H1 (cell line): ENCODE measurements at regions not wholly inside any gene's neighbourhood (a gene's known extent, or its start where the extent isn't known, plus 50 kb on each side); places are given as distances from the start of the nearest gene placed in this dataset.
A peak's percentile ranks its signal among the peaks of the same experiment; 100 is the strongest.

ENCODE experiments used
- CTCF ChIA-PET: fragments of 300-600 bp; sonication (Branson Sonifier 250); formaldehyde crosslinking; loops from one replicate; lab custom pipeline; 2021; ENCODE audit not compliant: partially characterized antibody; lab: Charles Lee
- POLR2A ChIA-PET: fragments of 300-600 bp; sonication (Branson Sonifier 250); formaldehyde crosslinking; loops from one replicate; lab custom pipeline; 2021; ENCODE audit warnings: inconsistent platforms; ENCODE audit not compliant: partially characterized antibody; lab: Charles Lee
- DNase-seq, 2 experiments: peaks; one replicate each; pipeline versions ENCODE4 v3.0.0 to v3.0.0-alpha.2; 2010 to 2022; ENCODE audit warnings: low spot score in 2 of 2, low read depth in 1 of 2, mixed read lengths in 1 of 2
- FAIRE-seq: peaks from 2 replicates; lab custom pipeline; 2011; peaks lifted over from hg19 to GRCh38; lab: Jason Lieb, UNC
- H2AFZ ChIP-seq: 2 replicates; pipeline ENCODE4 v1.8.1; 2012; ENCODE audit warnings: low read length, inconsistent platforms
- H2AK5ac ChIP-seq: 2 replicates; pipeline ENCODE4 v1.6.1; 2013; ENCODE audit warnings: low read depth, low read length
- H2BK120ac ChIP-seq: replicated peaks from 2 replicates; pipeline ENCODE3; 2013; ENCODE audit warnings: low read depth, low read length, inconsistent platforms
- H2BK12ac ChIP-seq: 2 replicates; pipeline ENCODE4 v1.6.1; 2013; ENCODE audit warnings: low read depth, low read length
- H2BK15ac ChIP-seq: 2 replicates; pipeline ENCODE4 v1.6.1; 2013; ENCODE audit warnings: low read length
- H2BK20ac ChIP-seq: 2 replicates; pipeline ENCODE4 v1.6.1; 2013; ENCODE audit warnings: low read length
- H2BK5ac ChIP-seq: 2 replicates; pipeline ENCODE4 v1.6.1; 2013; ENCODE audit warnings: low read depth, low read length
- H3K14ac ChIP-seq: 2 replicates; pipeline ENCODE4 v1.6.1; 2013; ENCODE audit warnings: inconsistent platforms; ENCODE audit not compliant: insufficient read length
- H3K18ac ChIP-seq: 2 replicates; pipeline ENCODE4 v1.6.1; 2013; ENCODE audit warnings: low read length; ENCODE audit errors: extremely low read depth
- H3K23ac ChIP-seq: 2 replicates; pipeline ENCODE4 v1.6.1; 2013; ENCODE audit warnings: inconsistent platforms; ENCODE audit not compliant: insufficient read length
- H3K23me2 ChIP-seq: 2 replicates; pipeline ENCODE4 v1.6.1; 2013; ENCODE audit warnings: low read depth, low read length
- H3K27ac ChIP-seq: 2 replicates; pipeline ENCODE4 v1.6.1; 2011; ENCODE audit warnings: low read depth, low read length, inconsistent platforms
- H3K27me3 ChIP-seq, 4 experiments: replicated peaks in 1 of 4; 1 replicate in 1 of 4; 2 replicates in 3 of 4; pipeline versions ENCODE4 v1.6.1 to v1.8.1; 2011 to 2013; ENCODE audit warnings: low read length in 3 of 4, mild to moderate bottlenecking in 3 of 4, inconsistent platforms in 2 of 4, mixed read lengths in 2 of 4, moderate library complexity in 1 of 4; ENCODE audit not compliant: control insufficient read depth in 3 of 4, insufficient read depth in 3 of 4; ENCODE audit errors: extremely low read depth in 1 of 4
- H3K36me3 ChIP-seq, 4 experiments: 2 replicates each; pipeline versions ENCODE4 v1.6.1 to v1.8.1; 2011 to 2013; ENCODE audit warnings: mild to moderate bottlenecking in 4 of 4, low read length in 3 of 4, moderate library complexity in 2 of 4, control low read depth in 1 of 4, inconsistent platforms in 1 of 4; ENCODE audit not compliant: insufficient read depth in 4 of 4, control insufficient read depth in 2 of 4
- H3K4ac ChIP-seq: replicated peaks from 2 replicates; pipeline ENCODE3; 2013; ENCODE audit warnings: low read length, low read depth, mixed read lengths, inconsistent platforms; ENCODE audit not compliant: insufficient read length
- H3K4me1 ChIP-seq, 4 experiments: replicated peaks in 1 of 4; 1 replicate in 1 of 4; 2 replicates in 3 of 4; pipeline versions ENCODE4 v1.6.1 to v1.8.1; 2011 to 2013; ENCODE audit warnings: low read length in 3 of 4, inconsistent platforms in 2 of 4, mixed read lengths in 1 of 4; ENCODE audit not compliant: insufficient read depth in 4 of 4, control insufficient read depth in 3 of 4
- H3K4me2 ChIP-seq, 2 experiments: 2 replicates each; pipeline versions ENCODE4 v1.6.1 to v1.8.1; 2011 to 2013; ENCODE audit warnings: low read depth in 2 of 2, low read length in 2 of 2, control low read depth in 1 of 2, inconsistent platforms in 1 of 2, mild to moderate bottlenecking in 1 of 2; ENCODE audit not compliant: insufficient read depth in 1 of 2
- H3K4me3 ChIP-seq, 4 experiments: fragments of 200-600, 300-600 bp in 1 of 4; sonication (generic), shearing (Covaris generic), sonication (Bioruptor Twin) in 1 of 4; 2 replicates each; pipeline versions ENCODE4 v1.5.1 to v1.8.1; 2011 to 2016; ENCODE audit warnings: low read length in 4 of 4, low read depth in 3 of 4, control low read depth in 2 of 4, inconsistent platforms in 2 of 4, mild to moderate bottlenecking in 2 of 4, mixed read lengths in 1 of 4, moderate library complexity in 1 of 4; ENCODE audit not compliant: insufficient read depth in 2 of 4; ENCODE audit errors: extremely low read depth in 1 of 4
- H3K56ac ChIP-seq: replicated peaks from 2 replicates; pipeline ENCODE3; 2013; ENCODE audit warnings: low read depth, mild to moderate bottlenecking, mixed read lengths, low read length, inconsistent platforms; ENCODE audit not compliant: insufficient read length
- H3K79me1 ChIP-seq: 2 replicates; pipeline ENCODE4 v1.6.1; 2013; ENCODE audit warnings: low read depth, low read length, control low read depth
- H3K79me2 ChIP-seq, 2 experiments: 2 replicates each; pipeline versions ENCODE4 v1.6.1 to v1.8.1; 2012 to 2013; ENCODE audit warnings: low read length in 2 of 2, mild to moderate bottlenecking in 2 of 2, inconsistent platforms in 1 of 2; ENCODE audit not compliant: insufficient read depth in 2 of 2, control insufficient read depth in 1 of 2
- H3K9ac ChIP-seq, 4 experiments: replicated peaks in 1 of 4; 1 replicate in 1 of 4; 2 replicates in 3 of 4; pipeline versions ENCODE4 v1.6.1 to v1.8.1; 2011 to 2013; ENCODE audit warnings: low read depth in 3 of 4, low read length in 3 of 4, control low read depth in 2 of 4, mild to moderate bottlenecking in 2 of 4, moderate library complexity in 2 of 4, inconsistent platforms in 1 of 4; ENCODE audit errors: extremely low read depth in 1 of 4
- H3K9me3 ChIP-seq, 2 experiments: 2 replicates each; pipeline versions ENCODE4 v1.6.1 to v1.8.1; 2012 to 2013; ENCODE audit warnings: mild to moderate bottlenecking in 2 of 2, moderate library complexity in 2 of 2, control low read depth in 1 of 2, inconsistent platforms in 1 of 2, low read depth in 1 of 2, low read length in 1 of 2, mixed read lengths in 1 of 2; ENCODE audit not compliant: insufficient read depth in 2 of 2
- H4K20me1 ChIP-seq, 2 experiments: replicated peaks in 1 of 2; 2 replicates each; pipeline versions ENCODE3 to v1.8.1; 2011 to 2013; ENCODE audit warnings: inconsistent platforms in 2 of 2, low read length in 2 of 2, mild to moderate bottlenecking in 1 of 2; ENCODE audit not compliant: insufficient read depth in 2 of 2, control insufficient read depth in 1 of 2
- H4K5ac ChIP-seq: 2 replicates; pipeline ENCODE4 v1.6.1; 2013; ENCODE audit warnings: low read length, low read depth, mixed read lengths, inconsistent platforms; ENCODE audit not compliant: insufficient read length
- H4K8ac ChIP-seq: 2 replicates; pipeline ENCODE4 v1.8.0; 2013; ENCODE audit warnings: mild to moderate bottlenecking, moderate library complexity, low read length, inconsistent platforms; ENCODE audit not compliant: insufficient read depth; ENCODE audit errors: extremely low read depth
- H4K91ac ChIP-seq: replicated peaks from 2 replicates; pipeline ENCODE3; 2013; ENCODE audit warnings: low read length, mixed read lengths, inconsistent platforms; ENCODE audit not compliant: insufficient read length
- ASH2L ChIP-seq: fragments of 200-600, 300-600 bp; sonication (generic); IDR thresholded peaks from one replicate; pipeline ENCODE4 v1.7.1; 2017; ENCODE audit warnings: low read length
- BCL11A ChIP-seq, 2 experiments: IDR thresholded peaks; one replicate each; pipeline ENCODE4 v1.6.1; 2011; ENCODE audit warnings: low read depth in 2 of 2, low read length in 2 of 2, mild to moderate bottlenecking in 2 of 2
- CBX5 ChIP-seq: fragments of 300-800, 300-1000 bp; sonication (generic); IDR thresholded peaks from 2 replicates; pipeline ENCODE4 v1.7.1; 2016; ENCODE audit warnings: antibody characterized with exemption, low read length, low read depth
- CBX8 ChIP-seq: fragments of 300-800, 300-1000 bp; sonication (generic); IDR thresholded peaks from 2 replicates; pipeline ENCODE4 v1.7.1; 2016; ENCODE audit warnings: low read depth, low read length, borderline replicate concordance
- CEBPB ChIP-seq: IDR thresholded peaks from 2 replicates; pipeline ENCODE4 v1.6.1; 2012; ENCODE audit warnings: low read depth, low read length
- E2F6 ChIP-seq: IDR thresholded peaks from 2 replicates; pipeline ENCODE4 v1.6.1; 2012; ENCODE audit warnings: inconsistent platforms
- HDAC2 ChIP-seq, 2 experiments: fragments of 300-600 bp in 1 of 2; sonication (generic) in 1 of 2; IDR thresholded peaks; 2 replicates each; pipeline ENCODE4 v1.6.1; 2011 to 2012; ENCODE audit warnings: low read depth in 2 of 2, low read length in 2 of 2, mild to moderate bottlenecking in 2 of 2, moderate library complexity in 2 of 2, borderline replicate concordance in 1 of 2, inconsistent platforms in 1 of 2
- KDM4A ChIP-seq: IDR thresholded peaks from one replicate; pipeline ENCODE4 v1.7.1; 2012; ENCODE audit warnings: low read depth, mild to moderate bottlenecking, moderate library complexity, low read length, inconsistent platforms; ENCODE audit not compliant: severe bottlenecking
- MAX ChIP-seq: IDR thresholded peaks from 2 replicates; pipeline ENCODE4 v1.6.1; 2012; ENCODE audit warnings: inconsistent platforms
- POLR2A ChIP-seq, 2 experiments: IDR thresholded peaks; 1 replicate in 1 of 2; 2 replicates in 1 of 2; pipeline ENCODE4 v1.6.1; 2011; ENCODE audit warnings: low read depth in 2 of 2, low read length in 2 of 2, mild to moderate bottlenecking in 2 of 2; ENCODE audit errors: control extremely low read depth in 1 of 2
- POLR2AphosphoS5 ChIP-seq: IDR thresholded peaks from 2 replicates; pipeline ENCODE4 v1.6.1; 2011; ENCODE audit warnings: low read depth, low read length
- SIN3A ChIP-seq, 2 experiments: IDR thresholded peaks in 1 of 2; conservative IDR thresholded peaks in 1 of 2; 2 replicates each; pipeline ENCODE4 v1.6.1; 2011 to 2012; ENCODE audit warnings: low read length in 2 of 2, improper control_type of control experiment in 1 of 2, low read depth in 1 of 2, mild to moderate bottlenecking in 1 of 2
- SIX5 ChIP-seq: IDR thresholded peaks from 2 replicates; pipeline ENCODE4 v1.6.1; 2011; ENCODE audit warnings: mild to moderate bottlenecking, low read depth, low read length
- SRF ChIP-seq: IDR thresholded peaks from 2 replicates; pipeline ENCODE4 v1.6.1; 2011; ENCODE audit warnings: mild to moderate bottlenecking, low read depth, low read length, moderate library complexity
- WGBS, 2 experiments: shearing (Covaris generic) in 1 of 2; methylation state at CpG; one replicate each; pipeline versions ENCODE4 v1.1.6 to v1.1.7; 2013 to 2015; ENCODE audit warnings: low lambda C conversion rate in 2 of 2, mixed read lengths in 2 of 2, inconsistent platforms in 1 of 2, low coverage in 1 of 2, missing lambda C conversion rate in 1 of 2; ENCODE audit not compliant: insufficient replicate concordance in 2 of 2, insufficient coverage in 1 of 2, insufficient read length in 1 of 2; ENCODE audit errors: extremely low coverage in 1 of 2, missing lambda C conversion rate in 1 of 2; 5-methylcytosine and 5-hydroxymethylcytosine counted together

- no peak overlapping the region for H2AK5ac ChIP-seq
- H3K79me1 ChIP-seq: no peaks in the 10 kb centered on the region
- H3K23ac ChIP-seq: no peak overlapping the region
- no peak for DNase-seq
- ChIA-PET POLR2A (no interaction called here), CTCF (interaction anchor here (1.0 kb wide), 1 partner anchor 113 kb away, joined by 3 read pairs; no protein-coding TSS in a partner anchor)
- H3K4me2 ChIP-seq: no peak overlapping the region
- H3K4me3 ChIP-seq: no peak overlapping the region
- no peaks in the 10 kb centered on the region for H3K27me3 ChIP-seq
- H3K9me3 ChIP-seq: no peaks in the 10 kb centered on the region
- peak overlapping the region; percentile 12; the same call in 1 of the 2 replicates for H2AFZ ChIP-seq
- no peaks in the 10 kb centered on the region for H3K79me2 ChIP-seq
- H3K4ac ChIP-seq: no peak overlapping the region
- no peaks in the 10 kb centered on the region for H3K23me2 ChIP-seq
- H3K9ac ChIP-seq: no peak overlapping the region
- no peak overlapping the region for H3K18ac ChIP-seq
- H2BK15ac ChIP-seq: no peak overlapping the region
- no peaks in the 10 kb centered on the region for H3K36me3 ChIP-seq
- H3K56ac ChIP-seq: no peak overlapping the region
- no peak for FAIRE-seq
- no peaks in the 10 kb centered on the region for H3K4me1 ChIP-seq
- H2BK5ac ChIP-seq: no peak overlapping the region
- no peak overlapping the region for H2BK120ac ChIP-seq
- no peak overlapping the region for H4K91ac ChIP-seq
- H4K20me1 ChIP-seq: no peaks in the 10 kb centered on the region
- no peak overlapping the region for H2BK12ac ChIP-seq
- no peak overlapping the region for H3K27ac ChIP-seq
- no peak overlapping the region for H4K5ac ChIP-seq
- no peak overlapping the region for H4K8ac ChIP-seq
- 78% methylated on average over 1 of the region's 1 CpG; no CpG with 5 or more reads in 1 of the 2 experiments for WGBS, 2 experiments
- no peak overlapping the region for H2BK20ac ChIP-seq
- no peak overlapping the region for H3K14ac ChIP-seq
- TF ChIP-seq POLR2AphosphoS5: no peak
- no peak for TF ChIP-seq POLR2A (IDR thresholded peaks at IDR 0.05; ENCODE audit: control extremely low read depth in 1 of 2, low read depth in 2 of 2, low read length in 2 of 2)
- TF ChIP-seq HDAC2 (IDR thresholded peaks at IDR 0.05; ENCODE audit: borderline replicate concordance in 1 of 2, low read depth in 2 of 2, low read length in 2 of 2): no peak
- no peak for TF ChIP-seq CBX5
- TF ChIP-seq CBX8: no peak
- no peak for TF ChIP-seq SIX5
- TF ChIP-seq BCL11A (IDR thresholded peaks at IDR 0.05; ENCODE audit: low read depth in 2 of 2, low read length in 2 of 2): no peak
- no peak for TF ChIP-seq SIN3A (conservative IDR thresholded peaks at IDR 0.05 in 1 of 2, IDR thresholded peaks at IDR 0.05 in 1 of 2; ENCODE audit: low read depth in 1 of 2, low read length in 2 of 2)
- no peak for TF ChIP-seq KDM4A
- TF ChIP-seq ASH2L: no peak
- no peak for TF ChIP-seq E2F6
- no peak for TF ChIP-seq SRF
- TF ChIP-seq MAX: no peak
- TF ChIP-seq CEBPB: no peak
Observed at GRCh38 chr5:36378551-36378950, 76.8 kb upstream of the RANBP3L start.
